MM.1S (cell line): ENCODE measurements at regions not wholly inside any gene's neighbourhood (a gene's known extent, or its start where the extent isn't known, plus 50 kb on each side); places are given as distances from the start of the nearest gene placed in this dataset.

Experiments
- EZH2phosphoT487 ChIP-seq: fragments of 300-600 bp; sonication (generic); IDR thresholded peaks from 2 replicates; pipeline ENCODE4 v1.6.1; 2018; ENCODE audit warnings: antibody characterized with exemption, low read length
- TF ChIP-seq, protein P1 (sequence below): fragments of 300-600 bp; sonication (generic); IDR thresholded peaks from 2 replicates; pipeline ENCODE4 v1.5.1; 2016; ENCODE audit warnings: antibody characterized with exemption, low read length, mixed read lengths

DNA sequence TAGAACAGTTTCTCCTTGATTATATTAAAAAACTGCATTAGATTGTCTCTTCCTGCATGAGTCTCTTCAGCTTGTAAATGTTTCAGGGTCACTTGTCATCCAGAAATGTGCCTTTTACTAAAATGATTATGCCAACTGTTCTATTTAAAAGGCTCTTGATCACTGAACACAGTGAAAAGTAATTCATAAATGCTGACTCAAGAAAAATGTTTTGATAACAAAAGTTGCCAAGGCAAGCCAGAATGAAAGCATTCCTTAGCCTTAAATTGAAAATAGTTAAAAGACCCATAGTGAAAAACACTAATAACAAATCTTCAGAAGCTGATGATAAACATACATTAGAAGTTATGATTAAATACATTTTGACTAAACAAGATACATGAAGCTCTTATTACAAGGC is 356.0 kb upstream of the KIF2B start:
- TF ChIP-seq, protein P1, sequence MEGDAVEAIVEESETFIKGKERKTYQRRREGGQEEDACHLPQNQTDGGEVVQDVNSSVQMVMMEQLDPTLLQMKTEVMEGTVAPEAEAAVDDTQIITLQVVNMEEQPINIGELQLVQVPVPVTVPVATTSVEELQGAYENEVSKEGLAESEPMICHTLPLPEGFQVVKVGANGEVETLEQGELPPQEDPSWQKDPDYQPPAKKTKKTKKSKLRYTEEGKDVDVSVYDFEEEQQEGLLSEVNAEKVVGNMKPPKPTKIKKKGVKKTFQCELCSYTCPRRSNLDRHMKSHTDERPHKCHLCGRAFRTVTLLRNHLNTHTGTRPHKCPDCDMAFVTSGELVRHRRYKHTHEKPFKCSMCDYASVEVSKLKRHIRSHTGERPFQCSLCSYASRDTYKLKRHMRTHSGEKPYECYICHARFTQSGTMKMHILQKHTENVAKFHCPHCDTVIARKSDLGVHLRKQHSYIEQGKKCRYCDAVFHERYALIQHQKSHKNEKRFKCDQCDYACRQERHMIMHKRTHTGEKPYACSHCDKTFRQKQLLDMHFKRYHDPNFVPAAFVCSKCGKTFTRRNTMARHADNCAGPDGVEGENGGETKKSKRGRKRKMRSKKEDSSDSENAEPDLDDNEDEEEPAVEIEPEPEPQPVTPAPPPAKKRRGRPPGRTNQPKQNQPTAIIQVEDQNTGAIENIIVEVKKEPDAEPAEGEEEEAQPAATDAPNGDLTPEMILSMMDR: no peak
- no peak for TF ChIP-seq EZH2phosphoT487
